SK-N-SH (cell line): ENCODE measurements at regions not wholly inside any gene's neighbourhood (a gene's known extent, or its start where the extent isn't known, plus 50 kb on each side); places are given as distances from the start of the nearest gene placed in this dataset.

Source experiments
- CTCF ChIA-PET: fragments of 300-600, 350-600 bp; formaldehyde crosslinking; extraction: SDS; loops from one replicate; lab custom pipeline; 2021; lab: Yijun Ruan, JAX
- POLR2A ChIA-PET: fragments of 350-600 bp; sonication (Branson Sonifier 250); formaldehyde crosslinking; extraction: SDS; loops from one replicate; lab custom pipeline; 2020; ENCODE audit warnings: antibody characterized with exemption, inconsistent platforms; lab: Yijun Ruan, JAX
- DNase-seq: peaks from one replicate; pipeline ENCODE4 v3.0.0; 2012
- H2AFZ ChIP-seq: fragments of 200-600 bp; sonication (generic); 2 replicates; pipeline ENCODE4 v1.8.1; 2016; ENCODE audit warnings: antibody characterized with exemption, mild to moderate bottlenecking, low read depth
- H3F3A ChIP-seq: fragments of 200-600 bp; sonication (generic); replicated peaks from 2 replicates; pipeline ENCODE3; 2016; ENCODE audit warnings: antibody characterized with exemption, mild to moderate bottlenecking; ENCODE audit not compliant: insufficient read depth
- H3K27ac ChIP-seq, 2 experiments: fragments of 200-500 bp in 1 of 2; fragments of 200-600 bp in 1 of 2; sonication (Bioruptor generic) in 1 of 2; sonication (generic), shearing (Covaris generic) in 1 of 2; 2 replicates each; pipeline versions ENCODE4 v1.5.1 to v1.6.1; 2014 to 2016; ENCODE audit warnings: low read depth in 2 of 2, inconsistent platforms in 1 of 2, low read length in 1 of 2, mild to moderate bottlenecking in 1 of 2, mixed read lengths in 1 of 2
- H3K27me3 ChIP-seq: fragments of 200-600 bp; sonication (generic), shearing (Covaris generic); 2 replicates; pipeline ENCODE4 v1.6.1; 2016; ENCODE audit warnings: mixed run types; ENCODE audit not compliant: insufficient read depth
- H3K36me3 ChIP-seq, 2 experiments: fragments of 200-500 bp in 1 of 2; fragments of 200-600 bp in 1 of 2; sonication (Bioruptor generic) in 1 of 2; sonication (generic) in 1 of 2; replicated peaks in 1 of 2; 2 replicates each; pipeline versions ENCODE3 to v1.5.1; 2014 to 2016; ENCODE audit warnings: low read length in 1 of 2, mild to moderate bottlenecking in 1 of 2; ENCODE audit not compliant: insufficient read depth in 2 of 2, control insufficient read depth in 1 of 2
- H3K4me1 ChIP-seq, 2 experiments: fragments of 200-500 bp in 1 of 2; fragments of 200-600 bp in 1 of 2; sonication (Bioruptor generic) in 1 of 2; sonication (generic), shearing (Covaris generic) in 1 of 2; 2 replicates each; pipeline versions ENCODE4 v1.5.1 to v1.6.1; 2014 to 2016; ENCODE audit warnings: low read depth in 1 of 2, low read length in 1 of 2, mixed run types in 1 of 2; ENCODE audit not compliant: insufficient read depth in 2 of 2, control insufficient read depth in 1 of 2
- H3K4me2 ChIP-seq: fragments of 200-600 bp; sonication (generic), shearing (Covaris generic); 2 replicates; pipeline ENCODE4 v1.6.1; 2017; ENCODE audit warnings: mixed run types
- H3K4me3 ChIP-seq, 2 experiments: fragments of 200-500 bp in 1 of 2; fragments of 200-600 bp in 1 of 2; sonication (Bioruptor generic) in 1 of 2; sonication (generic), shearing (Covaris generic) in 1 of 2; 2 replicates each; pipeline versions ENCODE4 v1.5.1 to v1.8.1; 2014 to 2016; ENCODE audit warnings: low read depth in 2 of 2, inconsistent platforms in 1 of 2, low read length in 1 of 2, mild to moderate bottlenecking in 1 of 2, mixed read lengths in 1 of 2, moderate library complexity in 1 of 2
- H3K79me2 ChIP-seq: fragments of 200-600 bp; sonication (generic); 2 replicates; pipeline ENCODE4 v1.8.1; 2017; ENCODE audit warnings: mild to moderate bottlenecking; ENCODE audit not compliant: insufficient read depth
- H3K9ac ChIP-seq: fragments of 200-600 bp; sonication (generic); 2 replicates; pipeline ENCODE4 v1.6.1; 2017; ENCODE audit warnings: mixed run types
- H3K9me2 ChIP-seq: fragments of 200-600 bp; sonication (generic); 2 replicates; pipeline ENCODE4 v1.6.1; 2017; ENCODE audit warnings: mixed run types
- H3K9me3 ChIP-seq: fragments of 200-600 bp; sonication (generic); 2 replicates; pipeline ENCODE4 v1.6.1; 2017; ENCODE audit warnings: mixed run types, mild to moderate bottlenecking, moderate library complexity
- H4K20me1 ChIP-seq: fragments of 200-600 bp; sonication (generic); 2 replicates; pipeline ENCODE4 v1.6.1; 2017; ENCODE audit warnings: mild to moderate bottlenecking, mixed run types; ENCODE audit not compliant: insufficient read depth
- CHD2 ChIP-seq: fragments of 150-350 bp; IDR thresholded peaks from 2 replicates; pipeline ENCODE4 v1.6.1; 2018; ENCODE audit warnings: low read length; ENCODE audit not compliant: partially characterized antibody
- EP300 ChIP-seq, 2 experiments: IDR thresholded peaks; 2 replicates each; pipeline versions ENCODE4 v1.4.0 to v1.6.1; 2012; ENCODE audit warnings: borderline replicate concordance in 1 of 2, low read depth in 1 of 2, low read length in 1 of 2
- FOSL2 ChIP-seq: IDR thresholded peaks from 2 replicates; pipeline ENCODE4 v1.4.0; 2012; ENCODE audit warnings: low read depth, mild to moderate bottlenecking, moderate library complexity, borderline replicate concordance
- FOXJ3 ChIP-seq: sonication (generic); formaldehyde crosslinking; IDR thresholded peaks from 2 replicates; pipeline ENCODE4 v1.5.1; 2020; ENCODE audit warnings: mild to moderate bottlenecking, missing genetic modification reagents
- GABPA ChIP-seq: IDR thresholded peaks from 2 replicates; pipeline ENCODE4 v1.4.0; 2012; ENCODE audit warnings: low read depth, mild to moderate bottlenecking
- GATA2 ChIP-seq: sonication (generic); formaldehyde crosslinking; IDR thresholded peaks from 2 replicates; pipeline ENCODE4 v1.5.0; 2020; ENCODE audit warnings: mild to moderate bottlenecking, missing genetic modification reagents
- JUND ChIP-seq: IDR thresholded peaks from 2 replicates; pipeline ENCODE4 v1.4.0; 2012
- NFIC ChIP-seq: IDR thresholded peaks from 2 replicates; pipeline ENCODE4 v1.4.0; 2012; ENCODE audit warnings: borderline replicate concordance
- NRF1 ChIP-seq: IDR thresholded peaks from 2 replicates; pipeline ENCODE4 v1.6.1; 2012; ENCODE audit warnings: low read depth, mild to moderate bottlenecking, low read length
- RAD21 ChIP-seq: IDR thresholded peaks from 2 replicates; pipeline ENCODE4 v1.6.1; 2012; ENCODE audit warnings: mild to moderate bottlenecking, low read length
- RCOR1 ChIP-seq: fragments of 150-350 bp; IDR thresholded peaks from 2 replicates; pipeline ENCODE4 v1.6.1; 2017; ENCODE audit warnings: antibody characterized with exemption, low read length
- RFX5 ChIP-seq: IDR thresholded peaks from 2 replicates; pipeline ENCODE4 v1.6.1; 2012; ENCODE audit warnings: mild to moderate bottlenecking, improper control_type of control experiment, low read length
- TCF12 ChIP-seq: IDR thresholded peaks from 2 replicates; pipeline ENCODE4 v1.4.0; 2012
- USF1 ChIP-seq: IDR thresholded peaks from 2 replicates; pipeline ENCODE4 v1.4.0; 2012; ENCODE audit warnings: low read depth, borderline replicate concordance
- WGBS: methylation state at CpG from one replicate; pipeline ENCODE4 v1.1.6; 2017; ENCODE audit warnings: low lambda C conversion rate; 5-methylcytosine and 5-hydroxymethylcytosine counted together
- TF ChIP-seq, protein P1 (sequence below): IDR thresholded peaks from 2 replicates; pipeline ENCODE4 v1.6.1; 2012; ENCODE audit warnings: mild to moderate bottlenecking, low read depth, low read length, moderate library complexity
- TF ChIP-seq, protein P2 (sequence below): fragments of 200-600 bp; sonication (generic); IDR thresholded peaks from 2 replicates; pipeline ENCODE4 v1.6.1; 2017; ENCODE audit warnings: antibody characterized with exemption, mild to moderate bottlenecking, moderate library complexity
- TF ChIP-seq, protein P3 (sequence below): IDR thresholded peaks from 2 replicates; pipeline ENCODE4 v1.4.0; 2012; ENCODE audit warnings: low read depth, borderline replicate concordance
- TF ChIP-seq, protein P4 (sequence below): fragments of 150-350 bp; IDR thresholded peaks from 2 replicates; pipeline ENCODE4 v1.6.1; 2017; ENCODE audit warnings: antibody characterized with exemption, low read length, low read depth, borderline replicate concordance

- TF ChIP-seq EP300 (IDR thresholded peaks at IDR 0.05; ENCODE audit: borderline replicate concordance in 1 of 2, low read depth in 1 of 2, low read length in 1 of 2) = peak in 1 of 2 experiments; percentile 94; a peak in 2 of 4 replicates
- TF ChIP-seq NRF1 = no peak
- no peak for TF ChIP-seq GABPA
- TF ChIP-seq RCOR1 = peak; percentile 76
- no peak for TF ChIP-seq NFIC
- TF ChIP-seq TCF12 = no peak
- 0 out of 2 replicates have a peak, but pooled peaks have one; percentile 42 for TF ChIP-seq FOXJ3 (CRISPR knock-in tag)
- peak; percentile 81 for TF ChIP-seq GATA2 (CRISPR knock-in tag)
- TF ChIP-seq, protein P1, sequence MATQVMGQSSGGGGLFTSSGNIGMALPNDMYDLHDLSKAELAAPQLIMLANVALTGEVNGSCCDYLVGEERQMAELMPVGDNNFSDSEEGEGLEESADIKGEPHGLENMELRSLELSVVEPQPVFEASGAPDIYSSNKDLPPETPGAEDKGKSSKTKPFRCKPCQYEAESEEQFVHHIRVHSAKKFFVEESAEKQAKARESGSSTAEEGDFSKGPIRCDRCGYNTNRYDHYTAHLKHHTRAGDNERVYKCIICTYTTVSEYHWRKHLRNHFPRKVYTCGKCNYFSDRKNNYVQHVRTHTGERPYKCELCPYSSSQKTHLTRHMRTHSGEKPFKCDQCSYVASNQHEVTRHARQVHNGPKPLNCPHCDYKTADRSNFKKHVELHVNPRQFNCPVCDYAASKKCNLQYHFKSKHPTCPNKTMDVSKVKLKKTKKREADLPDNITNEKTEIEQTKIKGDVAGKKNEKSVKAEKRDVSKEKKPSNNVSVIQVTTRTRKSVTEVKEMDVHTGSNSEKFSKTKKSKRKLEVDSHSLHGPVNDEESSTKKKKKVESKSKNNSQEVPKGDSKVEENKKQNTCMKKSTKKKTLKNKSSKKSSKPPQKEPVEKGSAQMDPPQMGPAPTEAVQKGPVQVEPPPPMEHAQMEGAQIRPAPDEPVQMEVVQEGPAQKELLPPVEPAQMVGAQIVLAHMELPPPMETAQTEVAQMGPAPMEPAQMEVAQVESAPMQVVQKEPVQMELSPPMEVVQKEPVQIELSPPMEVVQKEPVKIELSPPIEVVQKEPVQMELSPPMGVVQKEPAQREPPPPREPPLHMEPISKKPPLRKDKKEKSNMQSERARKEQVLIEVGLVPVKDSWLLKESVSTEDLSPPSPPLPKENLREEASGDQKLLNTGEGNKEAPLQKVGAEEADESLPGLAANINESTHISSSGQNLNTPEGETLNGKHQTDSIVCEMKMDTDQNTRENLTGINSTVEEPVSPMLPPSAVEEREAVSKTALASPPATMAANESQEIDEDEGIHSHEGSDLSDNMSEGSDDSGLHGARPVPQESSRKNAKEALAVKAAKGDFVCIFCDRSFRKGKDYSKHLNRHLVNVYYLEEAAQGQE = no peak
- TF ChIP-seq USF1 = no peak
- peak; percentile 44 for TF ChIP-seq RAD21
- TF ChIP-seq JUND = no peak
- no peak for TF ChIP-seq RFX5
- TF ChIP-seq CHD2 = peak; percentile 73
- no peaks in the 10 kb centered on the region for H3F3A ChIP-seq
- H3K9me3 ChIP-seq = no peaks in the 10 kb centered on the region
- no peaks in the 10 kb centered on the region for H3K9me2 ChIP-seq
- no peak overlapping the region for H3K4me2 ChIP-seq
- no peaks in the 10 kb centered on the region for H3K79me2 ChIP-seq
- DNase-seq = no peak
- H3K9ac ChIP-seq = no peak overlapping the region
- H4K20me1 ChIP-seq = no peaks in the 10 kb centered on the region
- WGBS = 7% methylated on average over 2 of the region's 2 CpGs
- no peaks in the 10 kb centered on the region for H3K36me3 ChIP-seq
- H3K27me3 ChIP-seq = no peaks in the 10 kb centered on the region
- H3K4me1 ChIP-seq = peaks cover 0 to 21% of the 10 kb centered on the region in 2 experiments; a peak in 2 of 4 replicates
- H3K27ac ChIP-seq = peak overlapping the region in 1 of 2 experiments; percentile 86; a peak in 2 of 4 replicates
- H2AFZ ChIP-seq = no peak overlapping the region
- ChIA-PET CTCF (interaction anchor here (0.5 to 2.4 kb wide), 7 partner anchors 9 to 263 kb away, joined by 3 to 22 read pairs (median 4); no protein-coding TSS in a partner anchor), POLR2A (interaction anchor here (1.2 to 2.1 kb wide), 2 partner anchors 112 to 327 kb away, joined by 3 to 8 read pairs; no protein-coding TSS in a partner anchor)
- H3K4me3 ChIP-seq = no peak overlapping the region
These were observed 182.5 kb downstream of the TDRD15 start for GRCh38 chr2:21306235-21306634.

GRCh38 chr2:21307037-21307436 lies 183.3 kb downstream of the TDRD15 start:
- no peaks in the 10 kb centered on the region for H4K20me1 ChIP-seq
- no peaks in the 10 kb centered on the region for H3K9me3 ChIP-seq
- no peak for DNase-seq
- TF ChIP-seq, protein P2, sequence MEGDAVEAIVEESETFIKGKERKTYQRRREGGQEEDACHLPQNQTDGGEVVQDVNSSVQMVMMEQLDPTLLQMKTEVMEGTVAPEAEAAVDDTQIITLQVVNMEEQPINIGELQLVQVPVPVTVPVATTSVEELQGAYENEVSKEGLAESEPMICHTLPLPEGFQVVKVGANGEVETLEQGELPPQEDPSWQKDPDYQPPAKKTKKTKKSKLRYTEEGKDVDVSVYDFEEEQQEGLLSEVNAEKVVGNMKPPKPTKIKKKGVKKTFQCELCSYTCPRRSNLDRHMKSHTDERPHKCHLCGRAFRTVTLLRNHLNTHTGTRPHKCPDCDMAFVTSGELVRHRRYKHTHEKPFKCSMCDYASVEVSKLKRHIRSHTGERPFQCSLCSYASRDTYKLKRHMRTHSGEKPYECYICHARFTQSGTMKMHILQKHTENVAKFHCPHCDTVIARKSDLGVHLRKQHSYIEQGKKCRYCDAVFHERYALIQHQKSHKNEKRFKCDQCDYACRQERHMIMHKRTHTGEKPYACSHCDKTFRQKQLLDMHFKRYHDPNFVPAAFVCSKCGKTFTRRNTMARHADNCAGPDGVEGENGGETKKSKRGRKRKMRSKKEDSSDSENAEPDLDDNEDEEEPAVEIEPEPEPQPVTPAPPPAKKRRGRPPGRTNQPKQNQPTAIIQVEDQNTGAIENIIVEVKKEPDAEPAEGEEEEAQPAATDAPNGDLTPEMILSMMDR = no peak
- TF ChIP-seq FOXJ3 (CRISPR knock-in tag) (no peak), RCOR1 (no peak), JUND (no peak), RAD21 (no peak), FOSL2 (no peak), NFIC (no peak), CHD2 (no peak)
- TF ChIP-seq, protein P3, sequence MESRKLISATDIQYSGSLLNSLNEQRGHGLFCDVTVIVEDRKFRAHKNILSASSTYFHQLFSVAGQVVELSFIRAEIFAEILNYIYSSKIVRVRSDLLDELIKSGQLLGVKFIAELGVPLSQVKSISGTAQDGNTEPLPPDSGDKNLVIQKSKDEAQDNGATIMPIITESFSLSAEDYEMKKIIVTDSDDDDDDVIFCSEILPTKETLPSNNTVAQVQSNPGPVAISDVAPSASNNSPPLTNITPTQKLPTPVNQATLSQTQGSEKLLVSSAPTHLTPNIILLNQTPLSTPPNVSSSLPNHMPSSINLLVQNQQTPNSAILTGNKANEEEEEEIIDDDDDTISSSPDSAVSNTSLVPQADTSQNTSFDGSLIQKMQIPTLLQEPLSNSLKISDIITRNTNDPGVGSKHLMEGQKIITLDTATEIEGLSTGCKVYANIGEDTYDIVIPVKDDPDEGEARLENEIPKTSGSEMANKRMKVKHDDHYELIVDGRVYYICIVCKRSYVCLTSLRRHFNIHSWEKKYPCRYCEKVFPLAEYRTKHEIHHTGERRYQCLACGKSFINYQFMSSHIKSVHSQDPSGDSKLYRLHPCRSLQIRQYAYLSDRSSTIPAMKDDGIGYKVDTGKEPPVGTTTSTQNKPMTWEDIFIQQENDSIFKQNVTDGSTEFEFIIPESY = no peak
- TF ChIP-seq, protein P4, sequence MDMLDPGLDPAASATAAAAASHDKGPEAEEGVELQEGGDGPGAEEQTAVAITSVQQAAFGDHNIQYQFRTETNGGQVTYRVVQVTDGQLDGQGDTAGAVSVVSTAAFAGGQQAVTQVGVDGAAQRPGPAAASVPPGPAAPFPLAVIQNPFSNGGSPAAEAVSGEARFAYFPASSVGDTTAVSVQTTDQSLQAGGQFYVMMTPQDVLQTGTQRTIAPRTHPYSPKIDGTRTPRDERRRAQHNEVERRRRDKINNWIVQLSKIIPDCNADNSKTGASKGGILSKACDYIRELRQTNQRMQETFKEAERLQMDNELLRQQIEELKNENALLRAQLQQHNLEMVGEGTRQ = no peak
- no peaks in the 10 kb centered on the region for H3K36me3 ChIP-seq
- peak overlapping the region in 1 of 2 experiments; percentile 86; a peak in 2 of 4 replicates for H3K27ac ChIP-seq
- H3K4me2 ChIP-seq = no peak overlapping the region
- H3K27me3 ChIP-seq = no peaks in the 10 kb centered on the region
- POLR2A ChIA-PET = interaction anchor here (2.1 kb wide), 1 partner anchor 112 kb away, joined by 8 read pairs; no protein-coding TSS in a partner anchor
- H3F3A ChIP-seq = no peaks in the 10 kb centered on the region
- peaks cover 0 to 19% of the 10 kb centered on the region in 2 experiments; a peak in 2 of 4 replicates for H3K4me1 ChIP-seq
- H3K4me3 ChIP-seq = no peak overlapping the region
- no peaks in the 10 kb centered on the region for H3K9me2 ChIP-seq
- H3K79me2 ChIP-seq = no peaks in the 10 kb centered on the region
- no peak overlapping the region for H2AFZ ChIP-seq
- H3K9ac ChIP-seq = no peak overlapping the region
- CTCF ChIA-PET = interaction anchor here (1.2 to 2.4 kb wide), 3 partner anchors 9 to 37 kb away, joined by 3 to 22 read pairs (median 4); no protein-coding TSS in a partner anchor
- 66% methylated on average over 1 of the region's 1 CpG for WGBS
